Testis (tissue), 2 donors: ENCODE measurements at regions not wholly inside any gene's neighbourhood (a gene's known extent, or its start where the extent isn't known, plus 50 kb on each side); places are given as distances from the start of the nearest gene placed in this dataset.

ENCODE experiments used
- CTCF ChIP-seq, 3 experiments: fragments of 450-650 bp in 2 of 3; fragments of 200-600 bp in 1 of 3; sonication (generic) in 1 of 3; IDR thresholded peaks; one replicate each; pipeline ENCODE4 v1.5.1; 2016 to 2019; ENCODE audit warnings: antibody characterized with exemption in 3 of 3, mild to moderate bottlenecking in 2 of 3, moderate library complexity in 1 of 3
- POLR2A ChIP-seq: fragments of 450-650 bp; IDR thresholded peaks from one replicate; pipeline ENCODE4 v1.6.1; 2017; ENCODE audit warnings: antibody characterized with exemption, mild to moderate bottlenecking, moderate library complexity

DNA sequence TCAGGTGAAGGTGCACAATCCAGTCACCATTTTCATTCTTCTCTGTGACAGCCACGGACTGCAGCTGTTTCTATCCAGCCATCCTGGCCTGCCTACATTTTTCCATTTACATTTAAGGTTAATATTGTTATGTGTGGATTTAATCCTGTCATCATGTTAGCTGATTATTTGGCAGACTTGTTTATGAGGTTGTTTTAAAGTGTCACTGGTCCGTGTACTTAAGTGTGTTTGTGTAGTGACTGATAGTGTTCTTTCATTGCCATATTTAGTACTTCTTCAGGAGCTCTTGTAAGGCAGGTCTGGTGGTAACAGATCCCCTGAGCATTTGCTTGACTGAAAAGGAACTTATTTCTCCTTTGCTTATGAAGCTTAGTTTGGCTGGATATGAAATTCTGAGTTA, 364.2 kb downstream of the JRKL start:
- TF ChIP-seq CTCF (IDR thresholded peaks at IDR 0.05): no peak
- TF ChIP-seq POLR2A: no peak
